OCI-M2 (cell line): ENCODE measurements at regions not wholly inside any gene's neighbourhood (a gene's known extent, or its start where the extent isn't known, plus 50 kb on each side); places are given as distances from the start of the nearest gene placed in this dataset.

Experiments
- DNase-seq: peaks from one replicate; lab custom pipeline; 2025; ENCODE audit not compliant: unreplicated experiment; lab: John Stamatoyannopoulos, UW

DNA sequence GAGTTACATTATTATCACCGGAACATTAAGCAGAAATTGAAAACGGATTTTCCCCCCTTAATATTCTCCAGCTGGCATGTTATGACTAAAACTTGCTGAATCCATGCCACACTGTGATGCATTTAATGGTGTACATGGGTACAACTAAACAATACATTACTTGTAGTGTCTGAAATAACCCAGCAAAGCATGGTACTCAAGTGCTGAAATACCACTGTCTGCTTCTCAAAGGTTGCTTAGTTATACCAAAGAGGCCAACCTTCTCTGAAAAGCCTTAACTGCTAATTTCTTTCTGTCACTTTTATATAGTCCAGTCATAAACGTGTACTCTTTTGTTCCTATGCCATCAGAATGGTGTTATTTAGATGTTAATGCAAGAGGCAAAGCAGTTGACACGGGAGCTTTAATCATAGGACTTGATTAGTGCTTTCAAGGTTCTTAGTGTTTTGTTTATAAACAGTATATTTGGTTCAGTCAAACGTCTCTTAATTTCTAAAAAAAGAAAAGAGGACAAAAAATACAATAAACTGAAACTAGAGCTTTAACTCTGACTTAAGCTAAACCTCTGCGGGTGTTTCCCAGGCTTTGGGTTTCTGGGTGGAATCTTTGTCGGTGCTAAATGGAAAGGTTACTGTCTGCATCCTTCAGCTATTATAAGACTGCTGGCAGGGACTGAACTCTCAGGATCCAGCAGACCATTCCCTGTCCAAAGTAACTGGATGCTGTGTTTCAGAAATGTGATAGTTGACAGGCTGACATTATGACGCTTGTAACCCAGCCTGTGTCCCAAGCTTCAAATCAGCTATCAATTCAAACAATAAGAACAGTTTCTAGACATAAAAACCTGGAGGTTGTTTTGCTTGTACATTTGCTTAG, 202.6 kb downstream of the PPP1R3A start:
- DNase-seq = no peak

DNA sequence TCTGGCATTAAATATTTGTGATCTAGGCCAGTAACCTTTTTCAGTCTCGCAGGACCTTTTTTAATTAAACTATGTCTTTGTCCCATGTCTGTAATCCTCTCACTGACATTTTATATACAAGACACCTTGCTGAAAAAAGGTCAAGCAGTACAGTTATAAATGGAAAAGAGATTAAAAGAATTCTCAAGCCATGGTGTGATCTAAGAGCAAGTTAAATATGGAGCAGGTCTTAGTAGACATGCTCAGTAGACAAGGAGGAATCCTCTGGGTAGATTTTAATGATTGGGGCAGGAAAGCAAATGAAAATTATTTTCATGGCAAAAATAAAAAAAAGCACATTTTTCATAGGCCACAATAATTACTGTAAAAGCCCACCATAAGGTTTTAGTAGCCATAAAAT, 203.5 kb downstream of the PPP1R3A start:
- no peak for DNase-seq

DNA sequence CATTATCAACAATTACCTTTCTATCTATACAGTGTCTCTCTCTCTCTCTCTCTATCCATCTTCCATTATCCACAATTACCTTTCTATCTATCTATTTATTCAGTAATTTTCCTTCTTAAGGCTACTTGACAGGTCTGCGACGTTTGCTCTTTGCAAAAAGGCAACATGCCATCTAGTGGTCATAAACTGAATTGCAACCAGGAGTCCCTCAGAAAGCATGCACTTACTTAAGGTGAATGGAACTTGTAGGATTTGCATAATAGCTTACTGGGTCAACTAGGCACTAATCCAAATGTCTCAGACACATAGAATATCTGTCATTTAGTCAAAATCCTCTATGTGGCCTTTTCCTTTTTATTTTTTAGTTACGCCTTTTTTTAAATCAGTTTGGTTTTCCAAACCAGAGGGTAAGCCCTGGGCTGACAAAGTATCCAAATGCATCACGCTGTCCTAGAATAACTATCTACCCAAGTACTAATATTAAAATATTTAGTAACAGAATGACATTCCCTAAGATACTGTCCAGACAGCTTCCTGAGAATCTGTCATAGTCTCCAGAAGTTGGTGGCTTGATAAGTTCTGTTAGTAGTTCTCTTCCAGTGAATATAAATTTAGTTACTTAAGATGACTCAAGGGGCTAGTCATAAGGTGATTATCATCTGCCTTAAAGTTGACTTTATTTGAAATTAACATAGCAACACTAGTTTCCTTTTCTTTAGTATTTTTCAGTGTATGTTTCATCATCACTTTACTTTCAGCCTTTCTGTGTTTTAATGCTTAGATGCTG, 208.3 kb downstream of the PPP1R3A start:
- DNase-seq = peak; percentile 24

DNA sequence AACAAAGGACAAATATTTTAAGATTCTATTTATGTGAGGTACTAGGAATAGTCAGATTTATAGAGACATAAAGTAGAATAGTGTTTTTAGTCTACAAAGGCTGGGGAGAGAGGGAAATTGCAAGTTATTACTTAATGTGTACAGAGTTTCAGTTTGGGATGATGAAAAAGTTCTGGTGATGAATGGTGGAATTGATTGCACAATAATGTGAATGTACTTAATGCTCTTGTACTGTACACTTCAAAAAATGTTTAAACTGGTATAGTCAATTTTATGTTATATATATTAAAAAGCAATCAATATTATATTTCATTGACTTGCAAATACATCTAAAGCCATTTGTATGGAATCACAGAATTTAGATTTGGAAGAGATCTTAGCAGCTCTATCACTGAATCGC, 213.4 kb downstream of the PPP1R3A start:
- DNase-seq = no peak

DNA sequence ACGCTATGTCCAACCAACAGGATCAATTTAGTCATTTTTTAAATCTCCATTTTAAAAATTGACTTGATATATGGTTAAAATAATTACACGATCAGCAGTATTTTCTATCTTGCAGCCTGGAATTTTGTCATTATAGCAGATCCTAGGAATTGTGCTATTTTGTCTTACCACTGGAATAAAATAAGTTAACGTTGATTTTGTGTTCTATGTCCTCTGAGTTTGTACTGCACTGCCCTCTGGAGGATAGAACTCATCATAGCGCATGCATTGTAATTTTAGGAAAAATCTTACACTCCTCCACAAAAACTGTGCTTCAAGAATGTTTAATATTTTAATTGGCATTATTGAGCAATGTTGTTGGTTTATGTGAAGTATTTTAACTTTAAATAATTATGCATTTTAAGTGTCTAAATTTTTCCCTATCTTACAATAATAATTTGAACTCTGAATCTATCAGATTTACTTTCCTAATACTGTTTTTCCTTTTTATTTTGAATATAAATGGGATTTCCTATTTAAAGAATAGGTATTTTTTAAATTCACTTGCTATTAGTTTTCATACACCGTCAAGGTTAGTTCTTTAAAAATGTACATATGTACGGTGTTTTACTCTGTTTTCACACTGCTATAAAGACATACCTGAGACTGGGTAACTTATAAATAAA, 220.1 kb downstream of the PPP1R3A start:
- DNase-seq = no peak

DNA sequence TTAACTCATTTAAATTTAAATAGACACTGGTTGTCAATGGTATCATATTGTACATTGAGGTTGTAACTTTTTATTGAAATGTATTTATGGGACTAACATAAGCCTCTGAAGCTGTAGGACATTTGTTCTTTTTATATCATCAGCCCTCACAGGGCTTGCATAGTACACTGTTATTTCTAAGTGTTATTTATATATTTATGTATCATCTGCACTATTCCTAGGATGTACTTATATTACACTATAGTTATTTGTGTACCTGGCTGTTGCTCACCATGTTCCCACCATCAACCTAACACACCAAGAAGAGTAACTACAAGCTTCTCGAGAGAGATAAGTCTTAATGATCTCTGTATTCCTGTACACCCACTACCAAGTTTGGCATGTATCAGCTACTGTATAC, 224.7 kb downstream of the PPP1R3A start:
- DNase-seq = no peak

DNA sequence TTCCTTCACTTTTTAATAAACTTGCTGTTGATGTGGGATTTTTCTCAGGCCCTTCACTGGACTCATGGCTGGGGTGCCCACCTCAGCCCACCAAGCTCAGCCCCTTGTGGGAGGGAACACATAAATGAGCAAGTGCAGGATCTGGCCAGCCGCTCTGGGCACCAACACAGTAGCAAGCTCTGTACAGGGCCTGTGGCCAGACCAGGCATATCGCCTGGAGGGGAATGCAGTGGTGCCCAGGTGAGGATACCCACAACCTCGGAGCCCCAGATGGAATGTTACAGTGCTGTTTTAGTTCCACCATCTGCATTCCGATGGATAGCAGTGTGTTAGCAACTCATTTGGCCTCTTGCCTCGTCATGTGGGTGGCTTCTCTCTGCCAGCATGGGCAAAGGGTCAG, 234.6 kb downstream of the PPP1R3A start:
- DNase-seq = no peak

DNA sequence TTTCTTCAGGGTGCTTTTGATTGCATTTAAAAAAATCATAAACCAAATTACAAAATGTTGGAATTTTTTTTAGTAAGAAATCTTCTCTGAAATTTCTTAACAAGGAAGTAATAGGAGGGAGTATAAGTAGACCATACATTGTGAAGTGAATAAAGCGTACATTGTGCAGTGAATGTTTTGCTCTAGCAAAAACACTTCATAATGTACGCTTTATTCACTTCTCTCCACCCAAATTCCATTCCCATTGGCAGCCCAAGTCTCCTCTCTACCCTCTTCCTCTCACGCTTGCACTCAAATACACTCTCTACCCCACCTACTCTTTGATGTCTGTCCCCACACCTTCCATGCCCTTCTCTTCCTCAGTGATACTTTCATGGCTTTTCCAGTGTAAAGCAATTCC, 241.0 kb downstream of the PPP1R3A start:
- no peak for DNase-seq

DNA sequence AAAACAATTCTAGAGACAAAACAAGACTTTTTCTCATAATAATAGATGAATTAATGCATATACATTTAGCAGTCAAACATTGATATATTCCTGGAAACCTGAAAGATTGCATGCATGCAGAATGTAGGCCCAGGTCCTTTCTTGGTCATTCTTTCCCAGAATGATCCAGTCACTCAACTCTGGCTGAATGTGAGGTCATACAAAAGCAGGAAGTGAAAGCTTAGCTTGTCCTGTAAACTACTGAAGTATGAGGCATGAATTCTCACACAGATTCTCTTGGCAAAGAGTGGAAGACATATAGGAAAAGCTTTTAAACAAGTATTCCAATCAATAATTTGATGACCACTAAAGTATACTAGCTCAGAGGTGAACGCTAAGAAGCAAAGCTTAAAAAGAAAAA, 253.9 kb downstream of the PPP1R3A start:
- no peak for DNase-seq

DNA sequence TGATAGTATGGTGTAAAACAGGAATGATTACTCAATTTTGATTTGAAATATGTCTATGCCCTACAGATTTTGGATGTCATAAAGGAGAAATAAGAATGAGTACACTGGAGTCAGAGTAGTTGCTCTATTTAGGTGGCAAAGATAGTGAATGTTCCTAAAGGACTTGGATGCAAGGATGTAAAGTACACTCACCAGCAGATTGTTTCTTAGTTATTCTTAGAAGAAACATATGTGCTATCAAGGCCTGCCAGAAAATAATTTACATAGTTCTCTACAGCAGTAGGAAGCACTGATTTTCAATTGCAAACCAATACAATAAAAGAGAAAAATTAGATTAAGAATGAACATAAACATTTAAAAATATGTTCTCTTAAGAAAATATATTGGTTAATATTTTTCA, 259.4 kb downstream of the PPP1R3A start:
- no peak for DNase-seq

DNA sequence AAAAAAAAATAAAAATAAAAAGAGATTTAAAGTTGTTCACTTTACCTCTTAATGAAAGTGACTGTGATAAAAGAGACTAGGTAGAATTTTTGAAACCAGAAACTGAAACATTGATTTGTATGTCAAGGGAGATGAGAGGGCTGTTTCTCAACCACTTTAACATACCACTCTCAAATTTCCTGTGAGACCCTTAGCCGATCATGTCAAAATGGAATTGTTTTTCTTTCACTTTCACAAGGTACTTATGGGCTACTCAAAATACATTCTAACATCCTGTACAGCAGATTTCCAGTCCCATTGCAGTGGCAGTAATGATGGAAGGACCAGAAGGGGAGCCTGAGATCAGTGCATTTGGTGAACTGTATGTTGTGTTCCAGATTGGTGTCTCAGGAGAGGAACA, 261.2 kb downstream of the PPP1R3A start:
- no peak for DNase-seq

DNA sequence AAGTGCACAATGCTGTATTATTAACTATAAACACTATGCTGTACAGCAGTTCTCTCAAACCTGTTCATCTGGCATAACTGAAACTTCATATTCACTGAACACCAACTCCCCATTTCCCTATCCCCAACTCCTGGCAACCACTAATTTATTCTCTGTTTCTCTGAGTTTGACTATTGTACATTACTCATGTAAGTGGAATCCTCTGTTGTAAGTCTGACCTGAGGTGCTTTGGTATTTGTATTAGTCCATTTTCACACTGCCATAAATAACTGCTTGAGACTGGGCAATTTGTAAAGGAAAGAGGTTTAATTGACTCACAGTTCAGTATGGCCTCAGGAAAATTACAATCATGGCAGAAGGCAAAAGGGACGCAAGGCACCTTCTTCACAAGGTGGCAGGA, 266.3 kb downstream of the PPP1R3A start:
- no peak for DNase-seq

DNA sequence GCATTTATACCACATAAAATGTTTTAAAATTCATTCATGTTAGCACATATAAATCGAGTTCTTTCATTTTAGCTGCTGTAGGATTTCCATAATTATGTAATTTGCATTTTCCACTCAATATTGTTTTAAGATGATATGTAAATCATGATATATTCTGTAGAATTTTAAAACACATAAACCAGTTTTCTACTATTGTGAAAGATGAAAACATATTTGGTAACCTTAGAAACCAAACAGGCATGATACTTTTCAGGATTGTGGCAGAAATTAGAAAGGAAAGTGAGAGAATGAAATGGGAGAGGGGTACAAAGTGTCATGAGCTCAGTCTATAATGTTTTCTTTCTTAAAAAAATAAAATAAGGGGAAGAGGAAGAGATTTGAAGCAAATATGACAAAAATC, 269.3 kb downstream of the PPP1R3A start:
- no peak for DNase-seq

DNA sequence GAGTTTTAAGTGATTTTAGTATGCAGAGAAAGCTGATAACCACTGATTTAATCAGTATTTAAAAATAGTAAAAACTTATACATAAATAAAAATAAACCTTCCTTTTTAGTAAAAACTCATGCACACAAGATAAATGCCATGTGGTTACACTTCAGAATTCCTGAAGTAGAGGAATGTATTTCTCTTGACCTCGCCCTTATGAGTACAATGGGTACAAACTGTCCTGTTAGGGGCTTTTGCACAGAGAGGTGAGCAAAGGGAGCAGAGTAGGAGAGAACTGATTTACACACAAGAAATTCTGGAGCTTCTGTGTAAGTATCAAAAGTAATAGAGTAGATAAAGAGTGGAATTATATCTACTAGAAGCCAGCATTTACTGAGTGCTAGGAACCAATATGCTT, 279.6 kb downstream of the PPP1R3A start:
- no peak for DNase-seq

DNA sequence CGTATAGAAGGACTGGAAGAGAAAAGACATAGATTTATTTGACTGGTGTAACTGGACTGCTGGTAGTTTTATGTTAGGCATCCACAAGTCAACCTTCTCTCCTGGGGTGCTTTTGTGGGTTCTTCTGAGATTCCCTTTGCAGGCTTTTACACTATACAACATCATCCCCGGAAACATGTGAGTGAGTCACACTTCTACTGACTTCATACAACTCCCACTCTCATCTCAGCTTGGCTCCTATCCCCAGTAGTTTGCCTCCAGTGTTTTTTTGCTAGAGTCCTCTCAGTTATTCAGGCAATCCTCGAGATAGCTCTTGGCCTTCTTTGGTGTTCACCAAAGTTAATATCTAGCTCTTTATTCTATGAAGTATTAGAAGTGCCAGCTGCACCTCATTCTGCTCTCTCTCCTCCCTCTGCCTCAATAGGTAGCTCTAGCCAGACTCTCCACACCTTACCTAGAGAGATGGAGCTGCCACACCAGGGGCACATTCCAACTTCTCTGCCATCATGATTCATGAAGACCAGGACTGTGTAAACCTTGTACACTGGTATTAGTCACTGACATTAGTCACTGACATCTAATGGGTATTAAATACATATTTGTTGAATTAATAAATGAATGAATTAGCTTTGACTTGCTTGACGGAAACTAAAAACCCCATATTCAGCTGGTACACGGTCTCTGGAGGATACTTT, 281.9 kb downstream of the PPP1R3A start:
- no peak for DNase-seq

DNA sequence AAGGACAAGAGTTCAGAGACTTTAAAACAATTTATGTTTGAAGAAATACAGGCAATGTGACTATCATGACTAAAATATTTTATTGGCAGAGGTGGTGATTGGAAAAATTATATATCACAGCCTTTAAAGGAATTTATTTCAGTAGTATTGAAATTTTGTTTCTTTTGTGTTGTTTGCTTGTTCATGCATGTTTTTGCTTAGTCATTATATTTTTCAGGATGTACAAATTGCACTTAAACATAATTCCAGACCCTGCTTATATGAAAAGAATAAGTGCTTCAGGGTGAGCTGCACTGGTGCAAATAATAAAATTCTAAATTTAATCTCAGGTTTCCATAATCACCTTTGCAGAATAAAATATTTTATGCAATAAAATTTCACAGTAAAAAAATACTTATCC, 283.3 kb downstream of the PPP1R3A start:
- DNase-seq = no peak

DNA sequence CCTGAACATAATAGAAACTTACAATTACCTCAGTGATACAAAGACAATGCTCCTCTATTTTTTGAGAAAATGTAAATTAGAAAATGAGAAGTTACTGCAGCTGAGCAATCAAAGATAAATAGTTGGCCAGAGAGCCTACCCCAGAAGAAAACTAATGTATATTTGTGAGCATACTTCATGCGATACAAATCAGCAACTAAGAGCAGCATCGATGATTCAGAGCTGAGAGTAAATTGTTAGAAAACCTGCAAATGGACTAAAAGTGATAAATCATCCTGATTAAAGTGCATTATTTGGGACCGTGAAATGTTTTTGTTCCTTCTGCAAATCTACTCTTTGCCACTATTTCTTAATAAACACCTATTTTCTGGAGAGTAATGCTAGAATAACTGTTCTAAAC, 285.7 kb downstream of the PPP1R3A start:
- DNase-seq = no peak

DNA sequence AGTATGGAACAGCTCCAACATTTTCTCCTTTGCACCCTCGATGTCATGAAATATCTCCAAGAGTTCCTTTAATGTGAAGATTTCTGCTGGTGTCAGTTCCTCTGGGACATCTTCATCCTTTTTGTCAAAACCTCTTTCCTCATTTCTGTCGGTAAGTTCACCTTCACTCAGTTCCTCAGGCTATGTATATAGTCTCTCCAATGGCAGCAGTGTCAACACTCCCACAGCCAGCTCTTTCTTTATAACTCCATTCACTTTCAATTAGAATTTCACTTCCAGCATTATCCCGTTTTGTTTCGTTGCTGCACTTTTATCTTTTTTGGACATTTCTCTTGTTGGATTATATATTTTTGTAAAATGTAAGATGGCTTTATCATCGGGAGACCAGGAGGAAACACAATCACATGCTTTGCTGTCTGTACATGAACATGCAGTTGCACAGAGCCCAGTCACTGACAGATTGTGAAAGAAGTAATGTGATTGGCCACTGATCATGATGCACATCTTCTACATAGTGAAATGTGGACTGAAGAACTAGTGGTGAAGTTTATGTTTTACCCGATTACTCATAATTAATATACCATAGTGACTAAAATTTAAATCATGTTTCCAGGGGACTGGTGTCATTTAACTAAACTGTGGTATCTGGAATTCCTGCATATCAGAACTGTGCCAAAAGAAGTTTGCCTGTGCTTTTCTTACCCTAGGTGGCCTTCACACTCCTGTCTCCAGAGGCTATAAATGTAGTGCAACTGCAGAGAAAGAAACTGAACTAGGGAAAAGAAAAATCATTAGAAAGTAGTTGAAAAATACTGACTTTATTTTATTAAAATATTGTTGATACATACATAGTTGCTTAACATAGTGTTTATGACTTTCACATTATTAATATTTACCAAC, 289.6 kb downstream of the PPP1R3A start:
- no peak for DNase-seq

DNA sequence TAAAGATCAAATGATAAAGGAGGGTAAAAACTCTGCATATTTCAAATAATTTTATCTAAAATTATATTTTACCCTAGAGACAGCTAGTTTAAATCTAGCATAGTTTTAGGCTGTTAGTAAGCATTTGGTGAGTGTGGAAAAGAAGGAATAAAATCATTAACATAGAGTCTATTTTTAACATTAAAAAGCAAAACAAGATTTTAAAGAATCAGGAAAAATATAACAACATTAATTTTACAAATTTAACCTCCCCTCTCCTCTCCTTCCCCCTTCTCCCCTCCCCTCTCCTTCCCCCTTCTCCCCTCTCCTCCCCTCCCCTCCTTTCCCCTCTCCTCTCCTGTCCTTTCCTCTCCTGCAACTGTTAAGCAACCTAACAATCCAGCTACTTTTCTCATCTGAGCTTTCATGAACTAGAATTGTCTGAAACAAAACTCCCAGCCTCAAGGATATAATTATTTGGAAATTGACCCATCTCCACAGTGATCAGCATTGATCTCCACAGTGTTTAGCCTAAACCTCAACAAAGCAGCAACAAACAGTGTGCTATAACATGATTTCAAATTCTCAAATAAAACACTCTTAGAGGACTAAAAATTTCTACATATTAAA, 293.2 kb downstream of the PPP1R3A start:
- no peak for DNase-seq

DNA sequence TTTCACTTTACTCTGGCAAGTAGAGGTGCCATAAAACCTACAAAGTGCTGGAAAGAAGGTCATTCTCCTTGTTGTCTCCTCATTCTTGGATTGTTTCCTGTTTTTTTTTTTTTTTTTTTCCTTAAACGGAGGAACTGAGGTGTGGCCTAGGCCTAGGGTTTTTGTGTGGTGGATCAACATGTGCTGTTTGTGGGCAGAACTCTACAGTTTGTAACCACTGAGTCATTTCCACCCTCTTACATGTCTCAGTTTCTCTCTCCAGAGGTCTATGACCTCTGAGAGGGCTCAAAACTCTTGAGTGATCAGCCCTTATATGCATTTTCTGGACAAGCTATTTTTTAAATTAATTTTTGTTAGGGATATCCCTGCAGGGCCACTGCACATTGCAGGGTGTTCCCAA, 296.0 kb downstream of the PPP1R3A start:
- no peak for DNase-seq
